ENCODE measurements at regions not wholly inside any gene's neighbourhood (a gene's known extent, or its start where the extent isn't known, plus 50 kb on each side); places are given as distances from the start of the nearest gene placed in this dataset.

DNA sequence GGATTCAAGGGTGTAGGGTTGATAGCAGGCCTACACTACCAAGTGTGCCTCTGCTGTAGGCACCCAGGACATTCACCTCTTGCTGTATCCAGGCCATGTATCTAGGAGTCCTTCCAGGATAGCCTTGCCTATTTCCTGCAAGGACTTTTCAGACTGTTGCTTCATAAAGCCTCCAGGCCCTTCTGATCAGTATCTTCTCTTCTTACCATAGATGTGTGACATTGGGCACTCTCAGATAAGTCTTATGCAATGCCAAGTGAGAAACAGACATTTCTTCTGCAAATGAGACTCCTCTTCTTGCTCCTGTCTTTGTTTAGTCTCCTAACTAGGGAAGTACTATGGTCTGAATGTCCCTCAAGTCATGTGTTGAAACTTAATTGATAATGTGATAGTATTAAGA, 386.8 kb downstream of the ANKRD50 start:
- no TSS peak for BruUV-seq (replicated peaks)
- no peak for DNase-seq (ENCODE audit: low spot score)
- Histone ChIP-seq H3K4me3 (ENCODE audit: low read depth, low read length, poor library complexity, severe bottlenecking) (no peak overlapping the region), H4K20me1 (ENCODE audit: insufficient read depth, low read length) (no peaks in the 10 kb centered on the region), H3K79me2 (ENCODE audit: insufficient read depth, low read depth, low read length) (no peaks in the 10 kb centered on the region), H3K4me2 (ENCODE audit: low read length) (no peak overlapping the region), H2AFZ (ENCODE audit: low read length) (no peak overlapping the region), H3K4me1 (ENCODE audit: insufficient read depth, low read length, poor library complexity, severe bottlenecking) (no peaks in the 10 kb centered on the region), H3K27ac (ENCODE audit: low read depth, low read length, poor library complexity, severe bottlenecking) (no peak overlapping the region), H3K9me2 (ENCODE audit: insufficient read depth, low read length) (no peaks in the 10 kb centered on the region), H3K9me3 (ENCODE audit: low read length) (no peaks in the 10 kb centered on the region), H3K36me3 (ENCODE audit: insufficient read depth, low read length) (no peaks in the 10 kb centered on the region)
- ChIA-PET POLR2A (no interaction called here), CTCF (ENCODE audit: unreplicated experiment) (no interaction called here)
- intact Hi-C loops (cut with micrococcal nuclease; ENCODE audit: unreplicated experiment) = no loop called here
- no peak for TF ChIP-seq EZH2phosphoT487 (IDR thresholded peaks at IDR 0.05; ENCODE audit: borderline replicate concordance, low read depth, low read length)
- TF ChIP-seq, protein P1, sequence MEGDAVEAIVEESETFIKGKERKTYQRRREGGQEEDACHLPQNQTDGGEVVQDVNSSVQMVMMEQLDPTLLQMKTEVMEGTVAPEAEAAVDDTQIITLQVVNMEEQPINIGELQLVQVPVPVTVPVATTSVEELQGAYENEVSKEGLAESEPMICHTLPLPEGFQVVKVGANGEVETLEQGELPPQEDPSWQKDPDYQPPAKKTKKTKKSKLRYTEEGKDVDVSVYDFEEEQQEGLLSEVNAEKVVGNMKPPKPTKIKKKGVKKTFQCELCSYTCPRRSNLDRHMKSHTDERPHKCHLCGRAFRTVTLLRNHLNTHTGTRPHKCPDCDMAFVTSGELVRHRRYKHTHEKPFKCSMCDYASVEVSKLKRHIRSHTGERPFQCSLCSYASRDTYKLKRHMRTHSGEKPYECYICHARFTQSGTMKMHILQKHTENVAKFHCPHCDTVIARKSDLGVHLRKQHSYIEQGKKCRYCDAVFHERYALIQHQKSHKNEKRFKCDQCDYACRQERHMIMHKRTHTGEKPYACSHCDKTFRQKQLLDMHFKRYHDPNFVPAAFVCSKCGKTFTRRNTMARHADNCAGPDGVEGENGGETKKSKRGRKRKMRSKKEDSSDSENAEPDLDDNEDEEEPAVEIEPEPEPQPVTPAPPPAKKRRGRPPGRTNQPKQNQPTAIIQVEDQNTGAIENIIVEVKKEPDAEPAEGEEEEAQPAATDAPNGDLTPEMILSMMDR (conservative IDR thresholded peaks at IDR 0.05; ENCODE audit: low read length) = no peak

DNA sequence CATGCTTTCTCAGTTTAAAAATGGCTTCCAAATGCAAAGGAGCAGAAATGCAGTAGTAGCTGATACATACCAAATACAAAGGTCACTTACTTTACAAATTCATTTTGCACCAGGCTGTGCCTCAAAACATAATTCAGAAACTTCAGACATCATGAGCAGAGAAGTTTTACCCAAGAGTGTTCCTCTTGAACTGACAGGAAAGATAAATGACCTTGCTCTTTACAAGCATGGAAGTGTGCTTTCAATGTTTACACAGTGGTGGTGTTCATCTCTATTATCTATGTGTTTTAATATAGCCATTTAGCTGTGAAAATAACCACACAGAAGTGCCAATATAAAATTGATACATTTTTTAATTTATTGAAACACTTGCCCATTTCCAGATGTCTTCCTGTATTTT, 383.4 kb downstream of the ANKRD50 start:
- CTCF ChIA-PET (ENCODE audit: unreplicated experiment) = no interaction called here

DNA sequence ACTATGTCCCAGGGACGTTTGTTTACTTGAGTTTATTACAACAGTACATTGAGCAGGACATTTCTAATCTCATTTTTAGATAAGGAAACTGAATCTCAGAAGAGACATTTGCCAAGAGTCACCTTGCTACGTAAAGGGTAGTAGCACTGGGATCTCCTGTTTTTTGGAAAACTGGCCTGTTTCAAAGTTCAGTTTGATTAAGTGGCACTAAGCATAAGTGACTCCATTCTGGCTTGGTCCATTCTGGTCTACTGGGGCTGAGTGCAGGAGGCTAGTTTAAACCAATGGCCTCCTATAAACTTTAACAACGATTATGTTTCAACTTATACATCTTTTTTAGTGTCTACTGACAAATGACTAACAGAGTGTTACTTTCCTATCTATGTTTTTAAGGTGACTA, 382.5 kb downstream of the ANKRD50 start:
- CTCF ChIA-PET (ENCODE audit: unreplicated experiment) = no interaction called here
- no peak overlapping the region for H3K4me3 ChIP-seq (ENCODE audit: low read depth, low read length, poor library complexity, severe bottlenecking)
- intact Hi-C loops (cut with micrococcal nuclease; ENCODE audit: unreplicated experiment) = loop anchor here (5.0 kb wide), 1 partner anchor 952 kb away; no protein-coding TSS in a partner anchor
- H3K4me2 ChIP-seq (ENCODE audit: low read length) = no peak overlapping the region
- no peaks in the 10 kb centered on the region for H4K20me1 ChIP-seq (ENCODE audit: insufficient read depth, low read length)
- POLR2A ChIA-PET = interaction anchor here (0.6 kb wide), 1 partner anchor 708 kb away, joined by 3 read pairs; no protein-coding TSS in a partner anchor
- BruUV-seq (replicated peaks) = no TSS peak
- TF ChIP-seq, protein P1 (conservative IDR thresholded peaks at IDR 0.05; ENCODE audit: low read length) = no peak
- TF ChIP-seq EZH2phosphoT487 (IDR thresholded peaks at IDR 0.05; ENCODE audit: borderline replicate concordance, low read depth, low read length) = no peak
- no peaks in the 10 kb centered on the region for H3K9me2 ChIP-seq (ENCODE audit: insufficient read depth, low read length)
- H3K4me1 ChIP-seq (ENCODE audit: insufficient read depth, low read length, poor library complexity, severe bottlenecking) = no peaks in the 10 kb centered on the region
- no peak overlapping the region for H3K27ac ChIP-seq (ENCODE audit: low read depth, low read length, poor library complexity, severe bottlenecking)
- H2AFZ ChIP-seq (ENCODE audit: low read length) = no peak overlapping the region
- no peaks in the 10 kb centered on the region for H3K9me3 ChIP-seq (ENCODE audit: low read length)
- no peaks in the 10 kb centered on the region for H3K36me3 ChIP-seq (ENCODE audit: insufficient read depth, low read length)
- DNase-seq (ENCODE audit: low spot score) = no peak
- H3K79me2 ChIP-seq (ENCODE audit: insufficient read depth, low read depth, low read length) = no peaks in the 10 kb centered on the region

More for the DNA sequence above, 383.4 kb downstream of the ANKRD50 start:
- intact Hi-C loops (cut with micrococcal nuclease; ENCODE audit: unreplicated experiment) = no loop called here
- POLR2A ChIA-PET = no interaction called here
- H3K27ac ChIP-seq (ENCODE audit: low read depth, low read length, poor library complexity, severe bottlenecking) = no peak overlapping the region
- TF ChIP-seq, protein P1 (conservative IDR thresholded peaks at IDR 0.05; ENCODE audit: low read length) = no peak
- TF ChIP-seq EZH2phosphoT487 (IDR thresholded peaks at IDR 0.05; ENCODE audit: borderline replicate concordance, low read depth, low read length) = no peak
- H3K4me2 ChIP-seq (ENCODE audit: low read length) = no peak overlapping the region
- DNase-seq (ENCODE audit: low spot score) = no peak
- BruUV-seq (replicated peaks) = no TSS peak
- no peaks in the 10 kb centered on the region for H3K9me3 ChIP-seq (ENCODE audit: low read length)
- no peaks in the 10 kb centered on the region for H3K36me3 ChIP-seq (ENCODE audit: insufficient read depth, low read length)
- H3K4me3 ChIP-seq (ENCODE audit: low read depth, low read length, poor library complexity, severe bottlenecking) = no peak overlapping the region
- H2AFZ ChIP-seq (ENCODE audit: low read length) = no peak overlapping the region
- H3K9me2 ChIP-seq (ENCODE audit: insufficient read depth, low read length) = no peaks in the 10 kb centered on the region
- no peaks in the 10 kb centered on the region for H3K4me1 ChIP-seq (ENCODE audit: insufficient read depth, low read length, poor library complexity, severe bottlenecking)
- H3K79me2 ChIP-seq (ENCODE audit: insufficient read depth, low read depth, low read length) = no peaks in the 10 kb centered on the region
- no peaks in the 10 kb centered on the region for H4K20me1 ChIP-seq (ENCODE audit: insufficient read depth, low read length)

All from OCI-LY7 (cell line).